Body of pancreas (tissue), 4 donors: ENCODE measurements at regions not wholly inside any gene's neighbourhood (a gene's known extent, or its start where the extent isn't known, plus 50 kb on each side); places are given as distances from the start of the nearest gene placed in this dataset.
"Not testable (repeated sequence)": the region's sequence is repeated elsewhere in the genome, so short reads cannot be mapped to it uniquely, and the experiment has no call there.

Source experiments
- ATAC-seq: fragments of 150-250 bp; one replicate; pipeline ENCODE4 v1.9.1; 2016
- DNase-seq, 4 donors: peaks; one replicate each; pipeline ENCODE4 v3.0.0-alpha.2; 2019
- H3K27ac ChIP-seq, 4 donors: fragments of 200-600 bp; sonication (generic); 1 replicate in 3 of 4; 2 replicates in 1 of 4; pipeline versions ENCODE4 v1.5.1 to v1.6.1; 2016 to 2019; ENCODE audit warnings: mild to moderate bottlenecking in 1 of 4, mixed read lengths in 1 of 4, moderate library complexity in 1 of 4
- H3K27me3 ChIP-seq, 2 donors: fragments of 200-600 bp; sonication (generic); one replicate each; pipeline ENCODE4 v1.6.0; 2016; ENCODE audit warnings: mild to moderate bottlenecking in 1 of 2
- H3K36me3 ChIP-seq, 2 donors: fragments of 200-600 bp; sonication (generic); replicated peaks in 1 of 2; 2 replicates each; pipeline ENCODE4 v1.5.1; 2016; ENCODE audit warnings: low read depth in 2 of 2; ENCODE audit not compliant: insufficient read depth in 1 of 2
- H3K4me1 ChIP-seq: fragments of 200-600 bp; sonication (generic); one replicate; pipeline ENCODE4 v1.6.0; 2016
- H3K4me3 ChIP-seq, 2 donors: fragments of 200-600 bp; sonication (generic); 1 replicate in 1 of 2; 2 replicates in 1 of 2; pipeline ENCODE4 v1.5.1; 2016 to 2019
- H3K9me3 ChIP-seq, 3 donors: fragments of 200-600 bp; sonication (generic); 1 replicate in 2 of 3; 2 replicates in 1 of 3; pipeline ENCODE4 v1.5.1; 2016
- CTCF ChIP-seq, 7 experiments: fragments of 450-650 bp in 4 of 7; fragments of 200-600 bp in 3 of 7; sonication (generic) in 3 of 7; IDR thresholded peaks; one replicate each; pipeline ENCODE4 v1.5.1; 2016 to 2019; ENCODE audit warnings: antibody characterized with exemption in 7 of 7
- POLR2A ChIP-seq, 3 donors: fragments of 450-650 bp; IDR thresholded peaks; one replicate each; pipeline ENCODE4 v1.6.1; 2016; ENCODE audit warnings: antibody characterized with exemption in 3 of 3, mild to moderate bottlenecking in 2 of 3
- WGBS, 2 donors: methylation state at CpG; one replicate each; pipeline ENCODE4 v1.1.5; 2017; 5-methylcytosine and 5-hydroxymethylcytosine counted together
- intact Hi-C: fragments of 100-400 bp; cut with DNase I; formaldehyde crosslinking; loops from one replicate; pipeline ENCODE4 v1.15.1; 2023

GRCh38 chr17:65292430-65292829 is 155.3 kb downstream of the RGS9 start:
- WGBS, 2 donors = 63 to 74% methylated on average over 11 of the region's 11 CpGs
- Histone ChIP-seq H3K4me1 (peaks cover 6% of the 10 kb centered on the region), H3K36me3 (no peaks in the 10 kb centered on the region), H3K27me3 (no peaks in the 10 kb centered on the region), H3K4me3 (no peak overlapping the region), H3K9me3 (no peaks in the 10 kb centered on the region), H3K27ac (no peak overlapping the region)
- intact Hi-C loops = no loop called here
- TF ChIP-seq CTCF (IDR thresholded peaks at IDR 0.05) (no peak), POLR2A (IDR thresholded peaks at IDR 0.05) (no peak)
- ATAC-seq (no peak), DNase-seq (no peak)

- H3K27me3 ChIP-seq, H3K27ac ChIP-seq, H3K4me3 ChIP-seq, DNase-seq, H3K4me1 ChIP-seq, H3K36me3 ChIP-seq, intact Hi-C loops, ATAC-seq, H3K9me3 ChIP-seq: not testable (repeated sequence)
- WGBS, 2 donors = 87% methylated on average over 7 of the region's 7 CpGs
Measured at GRCh38 chr17:65291301-65291700, 154.1 kb downstream of the RGS9 start.

- 49 to 53% methylated on average over 5 to 8 of the region's 8 CpGs for WGBS, 2 donors
- TF ChIP-seq POLR2A (IDR thresholded peaks at IDR 0.05) = no peak
- no peaks in the 10 kb centered on the region for H3K36me3 ChIP-seq
- no peaks in the 10 kb centered on the region for H3K27me3 ChIP-seq
- H3K27ac ChIP-seq = no peak overlapping the region
- peaks cover 6% of the 10 kb centered on the region for H3K4me1 ChIP-seq
- H3K9me3 ChIP-seq = no peaks in the 10 kb centered on the region
- no peak overlapping the region for H3K4me3 ChIP-seq
- intact Hi-C loops = no loop called here
- ATAC-seq = peak; percentile 42
- DNase-seq = peak in 2 of 4 donors; percentile 9 to 33
Measured at GRCh38 chr17:65290616-65291015, 153.4 kb downstream of the RGS9 start.

GRCh38 chr17:65290056-65290455 is 152.9 kb downstream of the RGS9 start:
- no peak for TF ChIP-seq CTCF (IDR thresholded peaks at IDR 0.05)
- TF ChIP-seq POLR2A (IDR thresholded peaks at IDR 0.05) = no peak
- WGBS, 2 donors = 68 to 75% methylated on average over 1 of the region's 1 CpG
- Histone ChIP-seq H3K27me3 (no peaks in the 10 kb centered on the region), H3K9me3 (no peaks in the 10 kb centered on the region), H3K27ac (no peak overlapping the region), H3K4me1 (peaks cover 6% of the 10 kb centered on the region), H3K36me3 (no peaks in the 10 kb centered on the region), H3K4me3 (no peak overlapping the region)
- ATAC-seq (no peak), DNase-seq (no peak)
- intact Hi-C loops = no loop called here

GRCh38 chr17:65287040-65287439 is 149.9 kb downstream of the RGS9 start:
- Histone ChIP-seq H3K9me3 (no peaks in the 10 kb centered on the region), H3K4me1 (no peaks in the 10 kb centered on the region), H3K27ac (no peak overlapping the region), H3K4me3 (no peak overlapping the region), H3K27me3 (no peaks in the 10 kb centered on the region), H3K36me3 (no peaks in the 10 kb centered on the region)
- DNase-seq (no peak), ATAC-seq (no peak)
- TF ChIP-seq CTCF (IDR thresholded peaks at IDR 0.05) = no peak
- no peak for TF ChIP-seq POLR2A (IDR thresholded peaks at IDR 0.05)
- intact Hi-C loops = no loop called here
- WGBS, 2 donors = 38 to 43% methylated on average over 4 of the region's 4 CpGs

- no peaks in the 10 kb centered on the region for H3K4me1 ChIP-seq
- no peak for TF ChIP-seq CTCF (IDR thresholded peaks at IDR 0.05)
- no peak for TF ChIP-seq POLR2A (IDR thresholded peaks at IDR 0.05)
- H3K27ac ChIP-seq = no peak overlapping the region
- 63 to 74% methylated on average over 7 of the region's 7 CpGs for WGBS, 2 donors
- no peaks in the 10 kb centered on the region for H3K27me3 ChIP-seq
- H3K4me3 ChIP-seq = no peak overlapping the region
- H3K36me3 ChIP-seq = no peaks in the 10 kb centered on the region
- DNase-seq = no peak
- no peaks in the 10 kb centered on the region for H3K9me3 ChIP-seq
- no peak for ATAC-seq
- intact Hi-C loops = no loop called here
Measured at GRCh38 chr17:65283704-65284103, 146.5 kb downstream of the RGS9 start.
